SK-N-SH (cell line): ENCODE measurements at regions not wholly inside any gene's neighbourhood (a gene's known extent, or its start where the extent isn't known, plus 50 kb on each side); places are given as distances from the start of the nearest gene placed in this dataset.

Experiments
- CTCF ChIA-PET: fragments of 300-600, 350-600 bp; formaldehyde crosslinking; extraction: SDS; loops from one replicate; lab custom pipeline; 2021; lab: Yijun Ruan, JAX
- POLR2A ChIA-PET: fragments of 350-600 bp; sonication (Branson Sonifier 250); formaldehyde crosslinking; extraction: SDS; loops from one replicate; lab custom pipeline; 2020; ENCODE audit warnings: antibody characterized with exemption, inconsistent platforms; lab: Yijun Ruan, JAX
- DNase-seq: peaks from one replicate; pipeline ENCODE4 v3.0.0; 2012
- H2AFZ ChIP-seq: fragments of 200-600 bp; sonication (generic); 2 replicates; pipeline ENCODE4 v1.8.1; 2016; ENCODE audit warnings: antibody characterized with exemption, mild to moderate bottlenecking, low read depth
- H3F3A ChIP-seq: fragments of 200-600 bp; sonication (generic); replicated peaks from 2 replicates; pipeline ENCODE3; 2016; ENCODE audit warnings: antibody characterized with exemption, mild to moderate bottlenecking; ENCODE audit not compliant: insufficient read depth
- H3K27ac ChIP-seq, 2 experiments: fragments of 200-500 bp in 1 of 2; fragments of 200-600 bp in 1 of 2; sonication (Bioruptor generic) in 1 of 2; sonication (generic), shearing (Covaris generic) in 1 of 2; 2 replicates each; pipeline versions ENCODE4 v1.5.1 to v1.6.1; 2014 to 2016; ENCODE audit warnings: low read depth in 2 of 2, inconsistent platforms in 1 of 2, low read length in 1 of 2, mild to moderate bottlenecking in 1 of 2, mixed read lengths in 1 of 2
- H3K27me3 ChIP-seq: fragments of 200-600 bp; sonication (generic), shearing (Covaris generic); 2 replicates; pipeline ENCODE4 v1.6.1; 2016; ENCODE audit warnings: mixed run types; ENCODE audit not compliant: insufficient read depth
- H3K36me3 ChIP-seq, 2 experiments: fragments of 200-500 bp in 1 of 2; fragments of 200-600 bp in 1 of 2; sonication (Bioruptor generic) in 1 of 2; sonication (generic) in 1 of 2; replicated peaks in 1 of 2; 2 replicates each; pipeline versions ENCODE3 to v1.5.1; 2014 to 2016; ENCODE audit warnings: low read length in 1 of 2, mild to moderate bottlenecking in 1 of 2; ENCODE audit not compliant: insufficient read depth in 2 of 2, control insufficient read depth in 1 of 2
- H3K4me1 ChIP-seq, 2 experiments: fragments of 200-500 bp in 1 of 2; fragments of 200-600 bp in 1 of 2; sonication (Bioruptor generic) in 1 of 2; sonication (generic), shearing (Covaris generic) in 1 of 2; 2 replicates each; pipeline versions ENCODE4 v1.5.1 to v1.6.1; 2014 to 2016; ENCODE audit warnings: low read depth in 1 of 2, low read length in 1 of 2, mixed run types in 1 of 2; ENCODE audit not compliant: insufficient read depth in 2 of 2, control insufficient read depth in 1 of 2
- H3K4me2 ChIP-seq: fragments of 200-600 bp; sonication (generic), shearing (Covaris generic); 2 replicates; pipeline ENCODE4 v1.6.1; 2017; ENCODE audit warnings: mixed run types
- H3K4me3 ChIP-seq, 2 experiments: fragments of 200-500 bp in 1 of 2; fragments of 200-600 bp in 1 of 2; sonication (Bioruptor generic) in 1 of 2; sonication (generic), shearing (Covaris generic) in 1 of 2; 2 replicates each; pipeline versions ENCODE4 v1.5.1 to v1.8.1; 2014 to 2016; ENCODE audit warnings: low read depth in 2 of 2, inconsistent platforms in 1 of 2, low read length in 1 of 2, mild to moderate bottlenecking in 1 of 2, mixed read lengths in 1 of 2, moderate library complexity in 1 of 2
- H3K79me2 ChIP-seq: fragments of 200-600 bp; sonication (generic); 2 replicates; pipeline ENCODE4 v1.8.1; 2017; ENCODE audit warnings: mild to moderate bottlenecking; ENCODE audit not compliant: insufficient read depth
- H3K9ac ChIP-seq: fragments of 200-600 bp; sonication (generic); 2 replicates; pipeline ENCODE4 v1.6.1; 2017; ENCODE audit warnings: mixed run types
- H3K9me2 ChIP-seq: fragments of 200-600 bp; sonication (generic); 2 replicates; pipeline ENCODE4 v1.6.1; 2017; ENCODE audit warnings: mixed run types
- H3K9me3 ChIP-seq: fragments of 200-600 bp; sonication (generic); 2 replicates; pipeline ENCODE4 v1.6.1; 2017; ENCODE audit warnings: mixed run types, mild to moderate bottlenecking, moderate library complexity
- H4K20me1 ChIP-seq: fragments of 200-600 bp; sonication (generic); 2 replicates; pipeline ENCODE4 v1.6.1; 2017; ENCODE audit warnings: mild to moderate bottlenecking, mixed run types; ENCODE audit not compliant: insufficient read depth
- CHD2 ChIP-seq: fragments of 150-350 bp; IDR thresholded peaks from 2 replicates; pipeline ENCODE4 v1.6.1; 2018; ENCODE audit warnings: low read length; ENCODE audit not compliant: partially characterized antibody
- ELF1 ChIP-seq: IDR thresholded peaks from 2 replicates; pipeline ENCODE4 v1.4.0; 2012
- EZH2phosphoT487 ChIP-seq: fragments of 200-600 bp; sonication (generic); IDR thresholded peaks from 2 replicates; pipeline ENCODE4 v1.6.1; 2017; ENCODE audit warnings: low read depth, mixed run types, mild to moderate bottlenecking, antibody characterized with exemption, moderate library complexity, borderline replicate concordance
- FOSL2 ChIP-seq: IDR thresholded peaks from 2 replicates; pipeline ENCODE4 v1.4.0; 2012; ENCODE audit warnings: low read depth, mild to moderate bottlenecking, moderate library complexity, borderline replicate concordance
- GABPA ChIP-seq: IDR thresholded peaks from 2 replicates; pipeline ENCODE4 v1.4.0; 2012; ENCODE audit warnings: low read depth, mild to moderate bottlenecking
- JUND ChIP-seq: IDR thresholded peaks from 2 replicates; pipeline ENCODE4 v1.4.0; 2012
- MXI1 ChIP-seq: IDR thresholded peaks from 2 replicates; pipeline ENCODE4 v1.6.1; 2012; ENCODE audit warnings: mild to moderate bottlenecking, low read depth, low read length, improper control_type of control experiment
- NFIC ChIP-seq: IDR thresholded peaks from 2 replicates; pipeline ENCODE4 v1.4.0; 2012; ENCODE audit warnings: borderline replicate concordance
- NRF1 ChIP-seq: IDR thresholded peaks from 2 replicates; pipeline ENCODE4 v1.6.1; 2012; ENCODE audit warnings: low read depth, mild to moderate bottlenecking, low read length
- RXRA ChIP-seq: IDR thresholded peaks from 2 replicates; pipeline ENCODE4 v1.4.0; 2012; ENCODE audit warnings: low read depth, mild to moderate bottlenecking, borderline replicate concordance
- SMC3 ChIP-seq: IDR thresholded peaks from 2 replicates; pipeline ENCODE4 v1.6.1; 2012; ENCODE audit warnings: low read depth, low read length, improper control_type of control experiment
- TAF1 ChIP-seq: IDR thresholded peaks from 2 replicates; pipeline ENCODE4 v1.6.1; 2012; ENCODE audit warnings: low read depth, mild to moderate bottlenecking, low read length, moderate library complexity, borderline replicate concordance
- TCF12 ChIP-seq: IDR thresholded peaks from 2 replicates; pipeline ENCODE4 v1.4.0; 2012
- YY1 ChIP-seq: IDR thresholded peaks from 2 replicates; pipeline ENCODE4 v1.4.0; 2012; ENCODE audit warnings: low read depth, mild to moderate bottlenecking
- WGBS: methylation state at CpG from one replicate; pipeline ENCODE4 v1.1.6; 2017; ENCODE audit warnings: low lambda C conversion rate; 5-methylcytosine and 5-hydroxymethylcytosine counted together
- TF ChIP-seq, protein P1 (sequence below): IDR thresholded peaks from 2 replicates; pipeline ENCODE4 v1.6.1; 2012; ENCODE audit warnings: mild to moderate bottlenecking, low read depth, low read length, moderate library complexity
- TF ChIP-seq, protein P2 (sequence below): IDR thresholded peaks from 2 replicates; pipeline ENCODE4; 2012
- TF ChIP-seq, protein P3 (sequence below): fragments of 150-350 bp; IDR thresholded peaks from 2 replicates; pipeline ENCODE4 v1.6.1; 2017; ENCODE audit warnings: antibody characterized with exemption, low read length, low read depth, borderline replicate concordance

DNA sequence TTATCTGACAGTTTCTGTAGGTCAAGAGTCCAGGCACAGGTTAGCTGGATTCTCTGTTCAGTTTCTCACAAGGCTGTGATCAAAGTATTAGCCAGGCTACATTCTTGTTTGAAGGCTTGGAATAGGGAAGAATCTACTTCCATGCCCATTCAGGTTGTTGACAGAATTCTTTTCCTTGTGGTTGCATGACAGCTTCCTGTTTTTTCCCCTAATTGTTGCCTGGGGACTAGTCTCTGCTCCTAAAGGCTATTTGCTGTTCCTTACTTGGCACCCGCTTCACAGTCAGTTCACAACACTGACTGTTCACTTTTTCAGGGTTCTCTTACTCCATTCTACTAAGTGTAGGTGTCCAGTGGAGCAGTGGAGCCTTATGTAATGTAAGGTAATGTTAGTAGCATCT lies 115.4 kb upstream of the GBE1 start:
- Histone ChIP-seq H3K4me1 (no peaks in the 10 kb centered on the region), H2AFZ (no peak overlapping the region), H4K20me1 (no peaks in the 10 kb centered on the region), H3K79me2 (no peaks in the 10 kb centered on the region), H3F3A (no peaks in the 10 kb centered on the region), H3K27ac (no peak overlapping the region), H3K27me3 (no peaks in the 10 kb centered on the region), H3K9me2 (no peaks in the 10 kb centered on the region), H3K36me3 (no peaks in the 10 kb centered on the region), H3K4me3 (no peak overlapping the region), H3K4me2 (no peak overlapping the region), H3K9ac (no peak overlapping the region), H3K9me3 (no peaks in the 10 kb centered on the region)
- POLR2A ChIA-PET = no interaction called here
- CTCF ChIA-PET = no interaction called here
- no peak for TF ChIP-seq SMC3
- TF ChIP-seq FOSL2 = no peak
- TF ChIP-seq YY1 = no peak
- TF ChIP-seq EZH2phosphoT487 = no peak
- no peak for TF ChIP-seq JUND
- no peak for TF ChIP-seq MXI1
- no peak for TF ChIP-seq TAF1
- TF ChIP-seq, protein P1, sequence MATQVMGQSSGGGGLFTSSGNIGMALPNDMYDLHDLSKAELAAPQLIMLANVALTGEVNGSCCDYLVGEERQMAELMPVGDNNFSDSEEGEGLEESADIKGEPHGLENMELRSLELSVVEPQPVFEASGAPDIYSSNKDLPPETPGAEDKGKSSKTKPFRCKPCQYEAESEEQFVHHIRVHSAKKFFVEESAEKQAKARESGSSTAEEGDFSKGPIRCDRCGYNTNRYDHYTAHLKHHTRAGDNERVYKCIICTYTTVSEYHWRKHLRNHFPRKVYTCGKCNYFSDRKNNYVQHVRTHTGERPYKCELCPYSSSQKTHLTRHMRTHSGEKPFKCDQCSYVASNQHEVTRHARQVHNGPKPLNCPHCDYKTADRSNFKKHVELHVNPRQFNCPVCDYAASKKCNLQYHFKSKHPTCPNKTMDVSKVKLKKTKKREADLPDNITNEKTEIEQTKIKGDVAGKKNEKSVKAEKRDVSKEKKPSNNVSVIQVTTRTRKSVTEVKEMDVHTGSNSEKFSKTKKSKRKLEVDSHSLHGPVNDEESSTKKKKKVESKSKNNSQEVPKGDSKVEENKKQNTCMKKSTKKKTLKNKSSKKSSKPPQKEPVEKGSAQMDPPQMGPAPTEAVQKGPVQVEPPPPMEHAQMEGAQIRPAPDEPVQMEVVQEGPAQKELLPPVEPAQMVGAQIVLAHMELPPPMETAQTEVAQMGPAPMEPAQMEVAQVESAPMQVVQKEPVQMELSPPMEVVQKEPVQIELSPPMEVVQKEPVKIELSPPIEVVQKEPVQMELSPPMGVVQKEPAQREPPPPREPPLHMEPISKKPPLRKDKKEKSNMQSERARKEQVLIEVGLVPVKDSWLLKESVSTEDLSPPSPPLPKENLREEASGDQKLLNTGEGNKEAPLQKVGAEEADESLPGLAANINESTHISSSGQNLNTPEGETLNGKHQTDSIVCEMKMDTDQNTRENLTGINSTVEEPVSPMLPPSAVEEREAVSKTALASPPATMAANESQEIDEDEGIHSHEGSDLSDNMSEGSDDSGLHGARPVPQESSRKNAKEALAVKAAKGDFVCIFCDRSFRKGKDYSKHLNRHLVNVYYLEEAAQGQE = no peak
- no peak for TF ChIP-seq ELF1
- TF ChIP-seq NRF1 = no peak
- TF ChIP-seq RXRA = no peak
- TF ChIP-seq NFIC = no peak
- TF ChIP-seq, protein P2, sequence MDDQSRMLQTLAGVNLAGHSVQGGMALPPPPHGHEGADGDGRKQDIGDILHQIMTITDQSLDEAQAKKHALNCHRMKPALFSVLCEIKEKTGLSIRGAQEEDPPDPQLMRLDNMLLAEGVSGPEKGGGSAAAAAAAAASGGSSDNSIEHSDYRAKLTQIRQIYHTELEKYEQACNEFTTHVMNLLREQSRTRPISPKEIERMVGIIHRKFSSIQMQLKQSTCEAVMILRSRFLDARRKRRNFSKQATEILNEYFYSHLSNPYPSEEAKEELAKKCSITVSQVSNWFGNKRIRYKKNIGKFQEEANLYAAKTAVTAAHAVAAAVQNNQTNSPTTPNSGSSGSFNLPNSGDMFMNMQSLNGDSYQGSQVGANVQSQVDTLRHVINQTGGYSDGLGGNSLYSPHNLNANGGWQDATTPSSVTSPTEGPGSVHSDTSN = no peak
- TF ChIP-seq, protein P3, sequence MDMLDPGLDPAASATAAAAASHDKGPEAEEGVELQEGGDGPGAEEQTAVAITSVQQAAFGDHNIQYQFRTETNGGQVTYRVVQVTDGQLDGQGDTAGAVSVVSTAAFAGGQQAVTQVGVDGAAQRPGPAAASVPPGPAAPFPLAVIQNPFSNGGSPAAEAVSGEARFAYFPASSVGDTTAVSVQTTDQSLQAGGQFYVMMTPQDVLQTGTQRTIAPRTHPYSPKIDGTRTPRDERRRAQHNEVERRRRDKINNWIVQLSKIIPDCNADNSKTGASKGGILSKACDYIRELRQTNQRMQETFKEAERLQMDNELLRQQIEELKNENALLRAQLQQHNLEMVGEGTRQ = no peak
- TF ChIP-seq GABPA = no peak
- no peak for TF ChIP-seq CHD2
- TF ChIP-seq TCF12 = no peak
- 65% methylated on average over 1 of the region's 1 CpG for WGBS
- no peak for DNase-seq
